ENCODE measurements at regions not wholly inside any gene's neighbourhood (a gene's known extent, or its start where the extent isn't known, plus 50 kb on each side); places are given as distances from the start of the nearest gene placed in this dataset.

DNA sequence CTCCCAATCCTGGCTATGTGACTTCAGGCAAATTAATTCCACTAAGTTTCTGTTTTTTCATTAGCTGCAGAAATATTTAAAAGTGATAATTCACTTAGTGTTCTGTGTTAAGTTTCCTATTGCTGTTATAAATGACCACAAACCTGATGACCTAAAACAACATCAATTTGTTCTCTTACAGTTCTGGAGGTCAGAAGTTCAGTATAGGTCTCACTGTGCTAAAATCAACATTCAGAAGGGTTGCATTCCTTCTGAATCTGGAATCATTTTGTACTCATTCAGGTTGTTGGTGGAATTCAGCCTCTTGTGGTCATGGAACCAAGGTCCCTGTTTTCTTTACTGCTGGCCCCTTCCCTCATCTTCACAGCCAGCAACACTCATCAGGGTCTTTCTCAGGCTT, 254.1 kb downstream of the CNTN3 start:
- TF ChIP-seq FOXM1 (IDR thresholded peaks at IDR 0.05; ENCODE audit: low read depth) (no peak), YY1 (IDR thresholded peaks at IDR 0.05; ENCODE audit: low read depth) (no peak), RAD21 (IDR thresholded peaks at IDR 0.05; ENCODE audit: low read length) (no peak), TAF1 (IDR thresholded peaks at IDR 0.05; ENCODE audit: borderline replicate concordance, low read depth, low read length) (no peak), TEAD4 (IDR thresholded peaks at IDR 0.05; ENCODE audit: borderline replicate concordance, insufficient read depth) (no peak), EP300 (IDR thresholded peaks at IDR 0.05; ENCODE audit: borderline replicate concordance in 1 of 2, low read depth in 1 of 2, low read length in 1 of 2) (no peak), GATA2 (CRISPR knock-in tag; IDR thresholded peaks at IDR 0.05) (no peak), SMC3 (IDR thresholded peaks at IDR 0.05; ENCODE audit: low read depth, low read length) (no peak)
